Retina (tissue), 1 donor: ENCODE measurements at regions not wholly inside any gene's neighbourhood (a gene's known extent, or its start where the extent isn't known, plus 50 kb on each side); places are given as distances from the start of the nearest gene placed in this dataset.
"Not testable (repeated sequence)": the region's sequence is repeated elsewhere in the genome, so short reads cannot be mapped to it uniquely, and the experiment has no call there.

Source experiments
- DNase-seq: peaks from one replicate; pipeline ENCODE4 v3.0.0-alpha.2; 2016

GRCh38 chr7:79775911-79776310 is 322.4 kb upstream of the MAGI2 start:
- DNase-seq = no peak

- no peak for DNase-seq
Measured at GRCh38 chr7:79774150-79774549, 320.7 kb upstream of the MAGI2 start.

- DNase-seq = no peak
Measured at GRCh38 chr7:79770970-79771369, 317.5 kb upstream of the MAGI2 start.

DNA sequence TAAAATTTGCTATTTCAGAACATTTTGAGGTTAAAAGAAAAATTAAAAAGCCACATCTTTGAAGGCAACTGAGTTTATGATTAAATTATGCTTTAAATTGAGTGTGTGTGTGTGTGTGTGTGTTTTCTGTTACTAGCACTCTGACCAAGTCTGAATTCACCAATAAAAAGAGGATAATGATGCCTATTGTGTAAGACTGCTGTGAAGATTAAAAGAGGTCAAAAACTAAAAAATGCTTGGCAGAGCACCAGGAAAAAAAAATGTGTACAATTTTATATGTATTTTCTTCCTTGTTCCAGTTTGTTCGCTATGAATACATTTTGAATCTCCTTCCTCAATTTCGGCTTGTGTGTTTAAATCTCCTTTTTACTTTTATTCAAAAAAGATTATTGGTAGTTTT is 316.6 kb upstream of the MAGI2 start:
- DNase-seq = no peak

- DNase-seq = not testable (repeated sequence)
Measured at GRCh38 chr7:79767876-79768560, 314.6 kb upstream of the MAGI2 start.

DNA sequence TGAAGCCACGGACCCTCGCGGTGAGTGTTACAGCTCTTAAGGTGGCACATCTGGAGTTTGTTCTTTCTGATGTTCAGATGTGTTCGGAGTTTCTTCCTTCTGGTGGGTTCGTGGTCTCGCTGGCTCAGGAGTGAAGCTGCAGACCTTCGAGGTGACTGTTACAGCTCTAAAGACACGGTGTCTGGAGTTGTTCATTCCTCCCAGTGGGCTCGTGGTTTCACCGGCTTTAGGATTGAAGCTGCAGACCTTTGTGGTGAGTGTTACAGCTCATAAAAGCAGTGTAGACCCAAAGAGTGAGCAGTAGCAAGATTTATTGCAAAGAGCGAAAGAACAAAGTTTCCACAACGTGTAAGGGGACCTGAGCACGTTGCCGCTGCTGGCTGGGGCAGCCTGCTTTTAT is 313.7 kb upstream of the MAGI2 start:
- DNase-seq = not testable (repeated sequence)

GRCh38 chr7:79761876-79762429 is 308.5 kb upstream of the MAGI2 start:
- no peak for DNase-seq

GRCh38 chr7:79750941-79751340 is 297.5 kb upstream of the MAGI2 start:
- DNase-seq = not testable (repeated sequence)

DNA sequence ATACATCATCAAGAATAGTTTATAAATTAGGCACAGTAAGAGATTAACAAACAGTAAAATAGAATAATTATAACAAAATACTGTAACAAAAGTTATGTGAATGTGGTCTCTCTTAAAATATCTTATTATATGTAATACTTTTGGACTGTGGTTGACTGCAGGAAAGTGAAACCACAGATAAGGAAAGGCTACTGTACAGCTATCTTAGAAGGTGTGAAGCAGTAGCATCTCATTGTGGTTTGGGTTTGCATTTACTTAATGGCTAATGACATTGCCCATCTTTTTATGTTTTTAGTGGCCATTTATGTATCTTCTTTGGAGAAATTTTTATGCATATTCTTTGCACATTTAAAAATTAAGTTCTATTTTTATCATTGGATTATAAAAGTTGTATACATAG is 296.4 kb upstream of the MAGI2 start:
- no peak for DNase-seq

DNA sequence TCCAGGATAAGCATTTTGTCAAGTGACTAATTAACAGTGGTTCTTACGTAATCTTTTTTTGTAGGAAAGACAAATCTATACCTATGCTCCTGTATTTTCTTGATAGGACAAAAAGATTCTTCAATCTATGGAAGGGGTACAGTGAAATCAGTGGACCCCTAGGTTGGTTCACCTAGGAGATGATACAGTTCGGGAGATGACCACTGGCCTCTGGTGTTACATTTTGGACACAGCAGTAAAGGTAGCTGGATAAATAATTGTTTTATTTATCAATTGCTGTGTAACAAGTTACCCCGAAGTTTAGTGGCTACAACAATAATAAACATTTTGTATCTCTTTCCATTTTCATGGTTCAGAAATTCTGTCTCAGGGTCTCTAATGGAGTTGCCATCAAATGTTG is 288.2 kb upstream of the MAGI2 start:
- DNase-seq = no peak

GRCh38 chr7:79740076-79740475 is 286.6 kb upstream of the MAGI2 start:
- DNase-seq = no peak

DNA sequence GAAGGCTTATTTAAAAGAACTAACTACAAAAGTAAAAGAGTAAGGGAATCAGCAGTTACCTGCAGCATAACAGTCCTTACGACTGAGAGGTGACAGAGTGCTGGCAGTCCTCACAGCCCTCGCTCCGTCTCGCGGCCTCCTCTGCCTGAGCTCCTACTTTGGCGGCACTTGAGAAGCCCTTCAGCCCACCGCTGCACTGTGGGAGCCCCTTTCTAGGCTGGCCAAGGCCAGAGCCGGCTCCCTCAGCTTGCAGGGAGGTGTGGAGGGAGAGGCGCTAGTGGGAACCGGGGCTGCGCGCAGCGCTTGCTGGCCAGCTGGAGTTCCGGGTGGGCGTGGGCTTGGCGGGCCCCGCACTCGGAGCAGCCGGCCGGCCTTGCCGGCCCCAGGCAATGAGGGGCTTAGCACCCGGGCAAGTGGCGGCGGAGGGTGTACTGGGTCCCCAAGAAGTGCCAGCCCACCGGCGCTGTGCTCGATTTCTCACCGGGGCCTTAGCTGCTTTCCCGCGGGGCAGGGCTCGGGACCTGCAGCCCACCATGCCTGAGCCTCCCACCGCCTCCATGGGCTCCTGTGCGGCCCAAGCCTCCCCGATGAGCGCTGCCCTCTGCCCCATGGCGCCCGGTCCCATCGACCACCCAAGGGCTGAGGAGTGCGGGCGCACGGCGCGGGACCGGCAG is 285.7 kb upstream of the MAGI2 start:
- DNase-seq = not testable (repeated sequence)

DNA sequence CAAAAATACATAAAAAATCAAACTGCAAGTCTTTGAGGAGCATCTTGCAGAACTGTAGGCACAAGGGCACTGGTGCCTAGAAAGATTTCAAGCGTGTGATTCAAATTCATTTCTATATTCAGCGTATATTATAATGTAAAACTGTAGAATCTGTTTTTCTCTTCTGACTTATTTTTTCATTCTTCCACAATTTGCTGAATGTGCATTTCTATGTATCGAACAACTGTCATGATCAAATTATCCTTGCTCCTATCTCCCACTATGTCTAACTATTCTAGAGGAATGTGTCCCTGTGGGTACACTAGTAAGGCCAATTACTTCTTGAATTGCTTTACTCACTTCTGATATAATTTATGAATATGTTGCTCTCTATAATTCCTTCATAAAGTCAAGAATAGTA is 283.0 kb upstream of the MAGI2 start:
- no peak for DNase-seq

DNA sequence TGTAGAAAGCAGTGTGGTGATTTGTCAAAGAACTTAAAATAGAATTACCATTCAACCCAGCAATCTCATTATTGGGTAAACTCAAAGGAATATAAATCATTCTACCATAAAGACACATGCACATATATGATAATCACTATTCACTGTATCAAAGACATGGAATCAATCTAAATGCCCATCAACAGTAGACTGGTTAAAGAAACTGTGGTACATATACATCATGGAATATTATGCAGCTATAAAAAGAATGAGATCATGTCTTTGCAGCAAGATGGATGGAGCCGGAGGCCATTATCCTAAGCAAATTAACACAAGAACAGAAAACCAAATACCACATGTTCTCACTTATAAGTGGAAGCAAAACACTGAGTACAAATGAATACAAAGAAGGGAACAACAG is 281.5 kb upstream of the MAGI2 start:
- DNase-seq = no peak

DNA sequence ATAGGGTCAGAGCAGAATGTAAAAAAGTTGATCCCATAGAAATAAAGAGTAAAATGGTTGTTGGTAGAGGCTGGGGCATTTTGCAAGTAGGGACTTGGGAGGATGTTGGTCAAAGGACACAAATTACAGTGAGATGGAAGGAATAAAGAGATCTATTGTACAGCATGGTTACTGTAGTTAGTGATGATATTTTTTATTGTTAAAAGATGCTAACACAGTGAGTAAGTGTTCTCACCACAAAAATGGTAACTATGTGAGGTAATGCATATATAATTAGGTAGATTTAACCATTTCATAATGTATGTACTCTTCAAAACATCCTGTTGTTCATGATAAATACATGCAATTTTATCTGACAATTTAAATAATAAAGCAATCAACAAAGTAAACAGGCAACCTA is 280.7 kb upstream of the MAGI2 start:
- no peak for DNase-seq

DNA sequence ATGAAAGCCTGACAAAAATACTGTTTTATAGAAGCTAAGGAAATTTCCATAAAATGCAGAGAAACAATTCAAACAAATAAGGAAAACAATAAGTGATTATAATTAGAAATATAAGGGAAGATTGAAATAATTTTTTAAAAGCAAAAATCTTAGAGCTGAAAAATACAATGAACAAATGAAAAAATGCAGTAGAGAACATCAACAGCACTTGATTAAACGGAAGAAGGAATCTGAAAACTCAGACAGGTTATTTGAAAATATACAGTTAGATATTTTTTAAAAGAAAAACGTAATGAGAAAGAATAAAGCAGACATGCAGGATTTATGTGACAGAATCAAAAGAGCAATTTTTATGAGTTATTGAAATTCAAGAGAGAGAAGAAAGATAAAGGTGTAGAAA is 279.1 kb upstream of the MAGI2 start:
- DNase-seq = no peak

DNA sequence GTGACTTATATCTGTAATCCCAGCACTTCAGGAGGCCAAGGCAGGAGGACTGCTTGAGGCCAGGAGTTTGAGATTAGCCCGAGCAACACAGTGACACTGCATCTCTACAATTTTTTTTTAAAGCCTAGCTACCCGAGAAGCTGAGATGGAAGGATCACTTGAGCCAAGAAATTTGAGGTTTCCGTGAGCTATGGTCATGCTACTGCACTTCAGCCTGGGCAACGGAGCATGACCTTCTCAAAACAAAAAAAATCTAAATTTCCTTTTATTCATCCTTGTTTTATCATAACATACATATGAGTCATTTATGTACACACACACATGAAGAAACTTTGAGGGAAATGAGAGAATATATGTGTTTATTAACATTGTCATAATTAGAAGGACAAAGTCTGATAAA is 277.5 kb upstream of the MAGI2 start:
- no peak for DNase-seq

DNA sequence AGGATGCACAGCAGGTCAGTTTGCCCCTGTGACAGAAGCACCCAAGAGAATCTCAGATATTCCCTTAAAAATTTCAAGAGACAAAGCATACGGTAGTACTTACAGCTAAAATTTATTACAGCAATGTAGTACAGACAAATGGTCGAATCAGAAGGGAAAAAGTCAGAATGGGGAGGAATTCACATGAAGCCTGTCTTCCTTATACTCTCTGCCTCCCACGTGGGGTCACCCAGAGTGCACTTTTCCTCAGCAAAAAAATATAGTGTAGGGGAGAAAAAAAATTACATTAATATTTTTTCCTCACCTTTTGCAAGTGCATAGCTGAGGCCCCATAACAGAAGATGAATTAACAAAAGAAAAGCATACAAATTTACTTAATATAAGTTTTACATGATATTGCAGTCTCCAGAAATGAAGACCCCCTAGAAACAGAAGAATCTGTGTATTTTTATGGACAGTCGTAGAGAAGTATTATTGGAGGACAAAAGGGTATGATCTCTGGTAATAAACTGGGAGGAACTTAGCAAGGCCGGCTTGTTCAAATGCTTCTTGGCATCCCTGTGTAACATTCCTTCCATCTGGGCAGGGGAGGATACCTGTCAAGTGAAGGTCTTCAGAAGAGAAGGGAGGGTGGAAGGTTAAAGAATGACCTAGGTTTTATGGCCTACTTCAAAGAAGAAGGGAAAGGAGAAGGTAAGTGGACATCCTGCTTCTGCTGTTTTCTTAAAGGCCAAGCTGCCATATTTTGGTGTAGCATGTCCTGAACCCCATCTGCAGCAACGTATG is 270.6 kb upstream of the MAGI2 start:
- DNase-seq = no peak

DNA sequence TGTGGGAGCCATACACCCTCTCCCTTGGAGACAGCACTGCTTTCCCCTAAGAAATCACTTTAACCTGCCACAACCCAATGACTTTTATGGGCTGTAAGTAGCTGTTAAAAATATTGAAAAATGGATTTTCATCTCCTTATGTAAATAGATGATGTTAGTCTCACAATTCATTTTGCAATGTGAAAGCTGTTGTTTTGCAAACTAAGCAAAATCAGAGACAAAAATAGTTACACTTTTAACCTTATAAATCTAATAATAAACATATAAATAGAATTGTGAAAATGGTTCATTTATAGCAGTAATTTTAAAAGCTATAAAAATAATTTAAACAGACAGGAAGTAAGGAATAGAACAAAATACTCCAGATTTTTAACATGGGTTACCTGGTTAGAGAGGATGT is 268.8 kb upstream of the MAGI2 start:
- DNase-seq = no peak

DNA sequence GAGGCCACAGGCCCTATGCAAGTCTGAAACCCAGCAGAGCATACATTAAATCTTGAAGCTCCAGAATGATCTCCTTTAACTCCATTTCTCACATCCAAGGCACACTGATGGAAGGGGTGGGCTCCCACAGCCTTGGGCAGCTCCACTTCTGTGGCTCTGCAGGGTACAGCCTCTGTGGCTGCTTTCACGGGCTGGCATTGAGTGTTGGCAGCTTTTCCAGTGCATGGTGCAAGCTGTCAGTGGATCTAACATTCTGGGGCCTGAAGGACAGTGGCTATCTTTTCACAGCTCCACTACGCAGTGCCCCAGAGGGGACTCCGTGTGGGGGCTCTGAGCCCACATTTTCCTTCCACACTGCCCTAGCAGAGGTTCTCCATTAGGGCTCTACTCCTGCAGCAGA is 265.7 kb upstream of the MAGI2 start:
- no peak for DNase-seq

DNA sequence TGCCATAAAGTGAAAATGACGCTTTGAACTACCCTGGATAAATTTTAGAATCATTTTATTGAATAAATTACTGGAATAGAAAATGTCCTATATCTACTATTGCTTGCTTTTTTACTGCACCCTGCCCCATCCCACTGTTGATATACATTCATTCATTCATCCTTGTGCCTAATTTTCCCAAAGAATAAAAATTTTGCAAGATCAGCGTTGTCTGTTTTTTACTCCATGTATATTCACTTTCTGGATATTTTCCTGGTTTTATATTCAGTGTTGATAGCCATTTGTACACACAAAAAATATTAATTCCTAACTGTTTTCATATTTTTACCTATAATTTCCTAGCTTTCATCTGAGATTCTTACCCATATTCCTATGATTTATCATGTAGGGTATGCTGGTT is 262.9 kb upstream of the MAGI2 start:
- DNase-seq = no peak

- no peak for DNase-seq
Measured at GRCh38 chr7:79714081-79714480, 260.6 kb upstream of the MAGI2 start.

GRCh38 chr7:79713276-79713675 is 259.8 kb upstream of the MAGI2 start:
- no peak for DNase-seq

GRCh38 chr7:79711660-79712059 is 258.2 kb upstream of the MAGI2 start:
- no peak for DNase-seq
